ENCODE measurements at regions not wholly inside any gene's neighbourhood (a gene's known extent, or its start where the extent isn't known, plus 50 kb on each side); places are given as distances from the start of the nearest gene placed in this dataset.

DNA sequence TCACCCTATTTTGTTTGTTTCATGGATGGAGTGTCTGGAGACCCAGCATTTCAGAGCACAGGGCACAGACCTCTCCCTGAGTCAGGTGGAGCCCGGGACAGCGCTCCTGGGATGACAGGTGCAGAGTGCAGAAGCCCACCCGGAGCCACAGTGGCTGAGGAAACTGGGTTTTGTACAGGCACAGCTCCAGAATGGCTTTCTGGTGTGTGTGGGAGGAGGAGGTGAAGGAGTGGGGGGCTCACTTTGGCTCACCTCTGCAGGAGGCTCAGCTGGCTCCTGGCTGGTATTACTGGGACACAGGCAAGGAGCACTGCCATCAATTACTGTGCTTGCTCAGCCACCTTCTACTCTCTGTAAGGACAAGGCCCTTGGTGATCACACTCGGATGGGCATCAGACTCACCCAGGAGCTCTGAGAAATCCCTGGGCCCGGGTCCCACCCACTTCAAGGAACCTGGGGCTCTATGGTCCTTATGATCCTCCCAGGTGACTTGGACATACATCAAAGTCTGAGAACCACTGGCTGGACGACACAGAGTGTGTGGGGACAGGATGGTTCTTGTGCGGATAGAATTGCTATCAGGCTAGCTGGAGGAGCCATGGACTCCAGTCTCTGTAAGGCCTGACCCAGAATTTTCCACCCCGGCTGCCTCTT, 221.1 kb upstream of the ZNF32 start:
- no peak for DNase-seq (ENCODE audit: low read depth)

- no peak for DNase-seq (ENCODE audit: low read depth)
Measured at GRCh38 chr10:43868952-43869351, 220.3 kb upstream of the ZNF32 start.

DNA sequence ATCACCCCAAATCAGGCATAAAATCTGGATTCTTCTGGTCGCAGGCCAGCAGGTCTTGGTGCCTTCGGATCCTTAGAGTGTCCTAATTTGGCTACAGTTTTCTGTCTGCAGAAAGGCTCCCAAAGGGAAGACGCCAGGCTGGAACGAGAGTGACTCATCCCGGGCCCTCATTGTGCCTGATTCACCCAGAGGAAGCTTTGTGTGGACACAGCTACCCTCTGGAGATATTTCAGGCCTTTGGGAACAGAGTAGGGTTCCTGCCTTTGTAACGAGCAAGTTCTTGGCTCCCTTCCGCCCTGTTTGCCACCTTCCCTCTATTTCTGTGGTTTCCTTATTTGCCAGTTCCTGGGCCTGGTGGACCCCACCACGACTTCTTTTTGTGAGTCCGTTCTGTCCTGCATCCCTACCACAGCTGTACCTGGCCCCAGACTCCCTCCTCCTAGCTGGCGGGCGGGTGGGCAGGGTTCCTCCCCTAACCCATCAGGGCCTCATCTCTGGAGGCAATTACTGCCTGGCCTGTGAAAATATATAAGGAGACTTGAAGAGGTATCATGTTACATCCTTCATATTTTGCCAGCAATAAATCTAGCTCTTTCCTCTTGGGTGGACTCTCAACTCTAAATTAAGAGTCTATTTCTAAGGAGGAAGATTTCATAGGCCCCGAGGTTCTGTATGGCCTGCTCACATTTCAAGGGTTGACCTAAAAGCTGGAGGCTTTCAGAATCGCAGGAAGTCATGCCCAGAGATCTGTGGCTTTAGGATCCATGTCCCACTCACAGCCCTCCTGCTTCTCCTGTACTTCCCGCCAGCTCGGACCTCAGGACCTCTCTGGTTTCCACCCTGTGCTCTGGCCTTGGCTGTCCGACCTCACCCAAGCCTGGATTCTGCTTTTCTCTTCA, 219.2 kb upstream of the ZNF32 start:
- no peak for DNase-seq (ENCODE audit: low read depth)

GRCh38 chr10:43867113-43867512, 218.4 kb upstream of the ZNF32 start:
- no peak for DNase-seq (ENCODE audit: low read depth)

- DNase-seq (ENCODE audit: low read depth) = no peak
Measured at GRCh38 chr10:43866712-43867111, 218.0 kb upstream of the ZNF32 start.

DNA sequence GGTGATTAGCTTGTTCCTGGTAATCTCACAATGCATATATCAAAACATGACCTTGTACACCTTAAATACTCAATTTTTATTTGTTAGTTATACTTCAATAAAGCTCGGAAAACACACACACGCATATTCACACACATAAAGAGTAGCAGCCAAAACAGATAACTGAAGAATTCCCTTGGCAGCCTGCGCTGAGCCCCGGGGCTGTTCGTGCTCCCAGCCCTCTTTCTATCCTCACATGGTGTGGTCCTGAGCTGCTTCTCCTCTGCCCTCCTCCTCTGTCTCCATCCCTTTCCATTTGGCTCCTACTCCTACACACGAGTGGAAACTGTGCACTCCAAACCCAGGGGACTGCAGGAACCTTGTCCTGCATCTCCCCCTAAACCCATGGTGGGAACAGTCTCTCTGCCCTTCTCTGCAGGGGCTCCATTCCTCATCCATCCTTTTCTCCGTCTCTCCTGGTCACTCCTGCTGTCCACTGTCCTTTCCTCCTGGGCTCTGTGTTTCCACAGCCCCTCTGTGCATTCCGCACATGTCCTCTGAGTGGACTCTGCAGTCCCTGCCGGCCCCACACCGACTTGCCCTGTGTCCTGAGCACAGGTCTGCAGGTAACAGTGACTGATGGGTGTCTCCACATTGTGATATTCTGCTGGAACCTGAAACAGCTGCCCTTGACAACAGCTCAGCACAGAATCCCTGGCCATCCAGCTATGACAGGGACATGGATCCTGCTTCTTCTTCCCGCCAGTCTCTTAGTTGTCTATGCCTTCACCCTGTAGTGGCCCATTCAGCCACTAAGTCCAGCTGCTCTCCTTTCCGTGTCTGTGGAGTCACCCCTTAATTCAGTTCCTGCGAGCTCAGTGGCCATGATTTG, 216.8 kb upstream of the ZNF32 start:
- no peak for DNase-seq (ENCODE audit: low read depth)

DNA sequence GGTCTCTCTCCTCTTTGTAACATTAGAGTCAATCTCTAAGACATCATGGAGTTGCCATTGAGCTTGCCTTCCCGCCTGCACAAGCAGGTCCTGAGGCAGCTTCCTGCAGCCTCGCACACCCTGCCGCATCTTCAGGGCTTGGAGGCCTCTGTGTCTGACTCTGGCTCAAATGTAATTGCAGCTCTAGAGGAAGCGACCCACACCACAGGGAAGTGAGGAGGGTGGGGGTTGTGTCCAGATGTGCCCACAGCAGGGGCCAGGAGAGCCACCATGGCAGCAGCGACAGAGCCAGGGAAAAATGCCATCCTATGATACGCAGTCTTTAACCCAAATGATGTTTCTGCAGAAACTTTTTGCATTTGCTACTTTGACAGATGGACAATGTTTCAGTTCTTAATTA, 216.0 kb upstream of the ZNF32 start:
- no peak for DNase-seq (ENCODE audit: low read depth)

DNA sequence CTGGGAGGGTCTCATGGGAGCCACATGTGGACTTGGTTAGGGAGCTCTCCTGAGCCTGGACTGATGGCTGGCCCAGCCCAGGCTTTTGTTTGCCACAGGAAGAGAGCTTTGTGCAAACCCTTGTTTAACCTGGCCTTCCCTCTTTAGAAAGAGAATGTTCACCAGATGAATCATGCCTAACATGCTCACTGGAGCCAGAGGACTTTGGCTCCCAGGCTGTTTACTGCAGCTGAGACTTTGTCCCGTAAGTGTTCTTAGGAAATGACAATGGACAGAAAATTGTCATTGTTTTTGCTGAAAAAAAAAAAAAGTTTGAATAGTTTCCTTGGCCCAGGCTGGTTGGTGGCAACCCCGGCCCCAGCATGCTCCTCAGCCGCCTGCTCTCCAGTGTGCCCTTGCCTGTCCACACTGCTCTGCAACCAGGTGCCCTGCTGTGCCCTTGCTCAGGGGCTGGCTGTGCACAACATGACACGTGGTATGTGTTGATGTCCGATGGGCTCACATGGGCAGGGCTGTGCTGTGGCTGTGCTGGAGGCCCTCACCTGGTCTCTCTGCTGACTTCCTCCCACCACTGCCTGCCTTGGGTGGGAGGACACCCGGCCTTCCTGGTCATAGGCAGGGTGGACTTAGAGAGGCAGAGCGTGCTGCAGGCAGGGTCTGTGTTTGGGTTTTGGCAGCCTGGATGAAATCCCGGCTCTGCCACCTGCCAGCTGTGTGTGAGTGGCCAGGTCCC, 215.3 kb upstream of the ZNF32 start:
- no peak for DNase-seq (ENCODE audit: low read depth)

GRCh38 chr10:43863270-43863669, 214.6 kb upstream of the ZNF32 start:
- no peak for DNase-seq (ENCODE audit: low read depth)

DNA sequence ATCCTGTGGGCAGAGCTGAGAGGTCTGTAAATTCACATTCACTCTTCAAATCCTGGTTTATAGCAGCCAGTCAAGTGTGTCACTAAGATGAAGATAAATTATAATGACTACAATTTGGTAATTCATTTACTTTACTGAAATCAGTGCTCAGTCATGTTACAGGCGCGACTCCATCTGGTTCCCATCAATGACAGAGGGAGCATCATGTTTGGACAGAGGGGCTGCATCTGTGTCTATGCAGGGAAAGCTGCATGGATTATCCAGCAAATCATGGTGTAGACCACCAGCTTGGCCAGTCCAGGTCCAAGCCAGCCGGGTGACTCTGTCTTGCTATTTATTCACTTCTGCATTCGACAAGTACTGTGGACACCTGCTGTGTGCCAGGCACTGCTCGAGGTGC, 214.1 kb upstream of the ZNF32 start:
- no peak for DNase-seq (ENCODE audit: low read depth)

GRCh38 chr10:43861966-43862751, 213.5 kb upstream of the ZNF32 start:
- DNase-seq (ENCODE audit: low read depth) = no peak

GRCh38 chr10:43859016-43859525, 210.4 kb upstream of the ZNF32 start:
- no peak for DNase-seq (ENCODE audit: low read depth)

DNA sequence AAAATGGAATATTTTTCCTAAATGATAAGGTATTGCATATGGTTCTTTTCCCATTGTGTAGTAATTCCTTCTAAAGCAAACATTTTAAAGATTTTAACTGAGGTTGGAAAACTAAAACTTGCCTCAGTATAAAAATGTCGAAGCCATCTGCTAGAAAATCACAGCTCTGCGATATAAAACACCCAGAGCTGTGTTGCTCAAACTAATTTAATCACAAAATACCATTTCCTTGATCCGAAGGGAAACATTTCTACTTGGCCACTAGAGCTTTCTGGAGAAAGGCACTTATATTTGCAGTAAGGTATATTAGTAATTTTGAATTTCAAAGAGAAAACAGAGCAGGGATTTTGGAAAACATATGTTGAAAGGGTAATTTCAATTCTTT, 209.2 kb upstream of the ZNF32 start:
- DNase-seq (ENCODE audit: low read depth) = no peak

DNA sequence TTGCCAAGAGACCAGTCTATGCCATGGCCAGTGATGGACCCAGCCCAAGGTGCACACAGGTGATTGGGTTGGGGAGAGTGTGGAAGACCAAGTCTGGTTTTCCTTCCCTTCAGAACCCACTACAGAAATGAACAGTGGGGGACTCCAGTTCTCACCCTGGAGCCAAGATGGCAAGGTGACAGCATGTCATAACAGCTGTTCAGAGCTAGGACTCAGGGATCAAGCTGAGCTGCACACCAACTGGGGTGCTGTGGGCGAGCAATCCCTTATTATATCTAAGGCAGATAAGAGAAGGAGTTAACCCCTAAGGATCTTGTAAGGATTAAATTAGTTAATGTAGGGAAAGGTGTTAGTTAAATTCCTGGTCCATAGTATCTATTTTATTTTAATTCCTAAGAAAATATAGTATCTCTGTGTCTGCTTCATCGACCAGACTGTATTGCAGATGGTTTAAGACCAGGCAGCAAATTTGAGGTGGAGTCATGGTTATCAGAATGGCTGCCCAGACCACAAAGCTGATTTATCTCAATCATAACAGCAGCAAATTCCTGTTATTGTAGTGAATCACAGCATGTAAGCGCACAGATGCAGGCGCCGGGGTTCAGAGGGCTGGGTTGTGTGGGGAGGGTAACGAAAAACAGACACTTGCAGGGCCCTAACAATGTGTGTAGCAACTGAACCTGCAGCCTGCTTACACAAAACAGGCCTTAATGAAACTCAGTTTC, 208.7 kb upstream of the ZNF32 start:
- no peak for DNase-seq (ENCODE audit: low read depth)

GRCh38 chr10:43856299-43856698, 207.6 kb upstream of the ZNF32 start:
- no peak for DNase-seq (ENCODE audit: low read depth)

- DNase-seq (ENCODE audit: low read depth) = no peak
Measured at GRCh38 chr10:43855667-43856210, 207.1 kb upstream of the ZNF32 start.

- no peak for DNase-seq (ENCODE audit: low read depth)
Measured at GRCh38 chr10:43854007-43854406, 205.3 kb upstream of the ZNF32 start.

GRCh38 chr10:43853369-43853768, 204.7 kb upstream of the ZNF32 start:
- no peak for DNase-seq (ENCODE audit: low read depth)

- DNase-seq (ENCODE audit: low read depth) = no peak
Measured at GRCh38 chr10:43852644-43853214, 204.0 kb upstream of the ZNF32 start.

GRCh38 chr10:43852149-43852548, 203.5 kb upstream of the ZNF32 start:
- DNase-seq (ENCODE audit: low read depth) = no peak
